HG03103 (cell line): ENCODE measurements at regions not wholly inside any gene's neighbourhood (a gene's known extent, or its start where the extent isn't known, plus 50 kb on each side); places are given as distances from the start of the nearest gene placed in this dataset.
"Not testable (repeated sequence)": the region's sequence is repeated elsewhere in the genome, so short reads cannot be mapped to it uniquely, and the experiment has no call there.

ENCODE experiments used
- ATAC-seq: cut with Tn5 transposase; IDR thresholded peaks from one replicate; pipeline ENCODE4 v1.9.1; 2021; ENCODE audit warnings: low read depth; ENCODE audit not compliant: unreplicated experiment

- no peak for ATAC-seq
These were observed 92.3 kb downstream of the BLID start for GRCh38 chr11:122023614-122024250.

GRCh38 chr11:122022646-122023045, 93.4 kb downstream of the BLID start:
- ATAC-seq = no peak

GRCh38 chr11:122020902-122021301, 95.1 kb downstream of the BLID start:
- no peak for ATAC-seq

- no peak for ATAC-seq
These were observed 95.9 kb downstream of the BLID start for GRCh38 chr11:122019908-122020694.

GRCh38 chr11:122007601-122008071, 108.4 kb downstream of the BLID start:
- ATAC-seq = no peak

GRCh38 chr11:122004446-122004845, 111.6 kb downstream of the BLID start:
- ATAC-seq = no peak

GRCh38 chr11:122002926-122003325, 113.1 kb downstream of the BLID start:
- ATAC-seq = no peak

GRCh38 chr11:122002047-122002446, 114.0 kb downstream of the BLID start:
- ATAC-seq = no peak

GRCh38 chr11:121999651-122000050, 116.4 kb downstream of the BLID start:
- ATAC-seq = no peak

- ATAC-seq = no peak
These were observed 119.4 kb downstream of the BLID start for GRCh38 chr11:121996574-121996973.

- ATAC-seq = no peak
These were observed 132.1 kb downstream of the BLID start for GRCh38 chr11:121983901-121984300.

GRCh38 chr11:121977914-121978313, 138.1 kb downstream of the BLID start:
- ATAC-seq = not testable (repeated sequence)

GRCh38 chr11:121968638-121969037, 147.4 kb downstream of the BLID start:
- no peak for ATAC-seq

GRCh38 chr11:121967131-121967704, 148.8 kb downstream of the BLID start:
- no peak for ATAC-seq

GRCh38 chr11:121965330-121965729, 150.7 kb downstream of the BLID start:
- no peak for ATAC-seq

GRCh38 chr11:121964591-121964990, 151.4 kb downstream of the BLID start:
- no peak for ATAC-seq

GRCh38 chr11:121963846-121964245, 152.2 kb downstream of the BLID start:
- ATAC-seq = not testable (repeated sequence)

- ATAC-seq = no peak
These were observed 154.7 kb downstream of the BLID start for GRCh38 chr11:121961321-121961801.

- no peak for ATAC-seq
These were observed 157.1 kb downstream of the BLID start for GRCh38 chr11:121958971-121959325.

- no peak for ATAC-seq
These were observed 157.6 kb downstream of the BLID start for GRCh38 chr11:121958323-121958970.

- no peak for ATAC-seq
These were observed 162.9 kb downstream of the BLID start for GRCh38 chr11:121953122-121953521.
